GM19468 (cell line): ENCODE measurements at regions not wholly inside any gene's neighbourhood (a gene's known extent, or its start where the extent isn't known, plus 50 kb on each side); places are given as distances from the start of the nearest gene placed in this dataset.
"Not testable (repeated sequence)": the region's sequence is repeated elsewhere in the genome, so short reads cannot be mapped to it uniquely, and the experiment has no call there.

ENCODE experiments used
- ATAC-seq: cut with Tn5 transposase; IDR thresholded peaks from one replicate; pipeline ENCODE4 v1.9.1; 2021; ENCODE audit warnings: mild to moderate bottlenecking, moderate library complexity, moderate number of reproducible peaks; ENCODE audit not compliant: unreplicated experiment; ENCODE audit errors: extremely low read depth

DNA sequence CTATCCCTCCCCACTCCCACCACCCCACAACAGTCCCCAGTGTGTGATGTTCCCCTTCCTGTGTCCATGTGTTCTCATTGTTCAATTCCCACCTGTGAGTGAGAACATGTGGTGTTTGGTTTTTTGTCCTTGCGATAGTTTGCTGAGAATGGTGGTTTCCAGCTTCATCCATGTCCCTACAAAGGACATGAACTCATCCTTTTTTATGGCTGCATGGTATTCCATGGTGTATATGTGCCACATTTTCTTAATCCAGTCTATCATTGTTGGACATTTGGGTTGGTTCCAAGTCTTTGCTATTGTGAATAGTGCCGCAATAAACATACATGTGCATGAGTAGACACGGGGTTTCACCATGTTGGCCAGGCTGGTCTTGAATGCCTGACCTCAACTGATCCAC is 109.8 kb downstream of the USP22 start:
- not testable (repeated sequence) for ATAC-seq

DNA sequence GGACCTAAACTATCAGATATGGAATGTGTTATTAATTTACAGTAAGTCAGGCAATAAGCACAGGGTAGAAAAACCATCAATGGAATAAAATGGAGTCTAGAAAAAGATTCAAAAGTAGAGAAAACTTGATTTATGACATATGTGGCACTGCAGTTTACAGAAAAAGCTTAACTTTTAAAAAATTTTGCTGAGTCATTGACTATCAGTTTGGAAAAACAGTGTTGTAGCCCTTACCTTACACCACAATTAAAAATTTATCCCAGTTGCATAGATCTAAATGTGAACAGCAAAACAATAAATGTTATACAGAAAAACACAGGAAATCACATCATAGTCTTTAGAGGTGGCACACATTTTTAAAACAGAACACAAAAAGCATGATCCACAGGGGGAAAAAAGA is 108.5 kb downstream of the USP22 start:
- ATAC-seq: no peak

DNA sequence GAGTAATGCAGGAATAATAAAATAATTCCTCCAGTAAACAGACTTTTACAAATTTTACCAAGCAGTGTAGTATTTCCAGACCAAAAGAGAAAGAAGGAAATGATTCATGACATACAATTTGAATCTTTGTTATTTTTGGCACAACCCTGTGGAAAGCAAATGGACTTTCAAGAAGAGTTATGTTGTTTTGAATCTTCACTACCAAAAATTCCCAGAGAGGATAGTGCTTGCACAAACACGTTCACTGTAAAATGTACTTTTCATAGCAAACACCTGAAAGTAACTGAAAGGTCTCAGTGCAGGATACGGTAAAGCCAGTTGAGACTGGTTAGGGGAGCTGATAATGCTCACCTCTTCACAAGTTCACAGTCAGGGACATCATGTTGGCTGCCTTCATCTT is 107.1 kb downstream of the USP22 start:
- ATAC-seq: no peak

DNA sequence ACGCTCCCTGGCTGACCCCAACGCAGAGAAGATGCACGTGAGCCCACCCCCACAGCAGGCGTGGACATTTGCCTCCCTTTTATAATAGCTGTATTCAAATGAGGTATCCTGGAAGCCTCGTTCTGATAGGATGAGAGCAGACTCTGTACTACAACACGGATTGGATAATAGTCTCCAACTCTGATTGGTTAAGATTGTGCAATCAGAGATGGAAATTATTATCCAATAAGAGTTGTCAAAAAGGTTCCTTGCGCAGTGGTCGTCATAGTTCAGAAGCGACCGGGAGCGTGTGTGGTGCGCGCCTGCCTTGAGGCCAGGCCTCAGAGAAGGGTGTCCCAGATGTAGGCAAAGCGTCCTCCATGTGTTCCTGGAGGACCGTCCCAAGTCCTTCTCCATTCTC is 104.6 kb downstream of the USP22 start:
- ATAC-seq: no peak

DNA sequence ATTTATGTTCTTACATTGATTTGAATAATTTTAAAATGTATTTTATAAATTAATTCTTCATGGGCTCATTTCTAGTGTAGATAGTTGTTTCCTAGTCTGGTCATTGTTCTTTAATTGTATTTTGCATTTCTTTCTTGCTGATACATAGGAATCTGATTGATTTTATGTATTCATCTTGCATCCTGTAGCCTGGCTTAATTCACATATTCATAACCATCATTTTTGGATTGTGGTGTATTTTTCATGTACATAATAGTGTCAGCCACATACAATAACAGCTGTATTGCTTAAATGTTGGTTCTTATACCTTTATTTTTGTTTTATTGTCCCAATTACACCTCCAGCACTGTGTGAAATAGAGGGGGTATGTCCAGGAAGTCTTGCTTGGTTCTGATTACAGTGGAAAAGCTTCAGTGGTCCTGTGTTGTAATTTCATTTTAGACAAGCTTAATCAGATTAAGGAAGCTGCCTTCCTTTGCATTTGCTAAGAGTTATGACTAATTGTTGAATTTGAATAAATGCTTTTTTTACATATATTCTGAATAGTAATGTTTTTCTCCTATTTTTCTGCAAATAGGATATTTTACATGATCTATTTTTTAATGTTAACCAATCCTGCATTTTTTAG is 103.7 kb downstream of the USP22 start:
- no peak for ATAC-seq

DNA sequence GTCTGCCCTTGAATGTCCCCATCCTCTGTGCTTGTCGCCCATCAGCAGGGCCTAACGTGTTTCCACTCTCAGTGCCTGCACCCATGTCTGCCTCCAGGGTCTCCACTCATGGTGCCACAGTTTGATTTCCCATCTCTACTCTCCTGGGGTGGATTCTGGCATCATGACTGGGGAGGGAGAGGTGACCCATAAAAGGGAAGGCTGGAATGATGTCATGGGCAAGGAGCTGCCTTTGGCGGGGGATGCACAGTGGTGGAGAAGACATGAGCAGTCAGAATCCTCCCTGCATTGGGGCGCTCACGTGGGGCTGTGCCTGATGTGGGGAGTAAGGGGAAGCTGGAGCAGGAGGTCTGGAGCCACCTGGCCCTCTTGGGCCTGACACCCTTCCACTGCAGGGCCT is 100.9 kb downstream of the USP22 start:
- no peak for ATAC-seq

DNA sequence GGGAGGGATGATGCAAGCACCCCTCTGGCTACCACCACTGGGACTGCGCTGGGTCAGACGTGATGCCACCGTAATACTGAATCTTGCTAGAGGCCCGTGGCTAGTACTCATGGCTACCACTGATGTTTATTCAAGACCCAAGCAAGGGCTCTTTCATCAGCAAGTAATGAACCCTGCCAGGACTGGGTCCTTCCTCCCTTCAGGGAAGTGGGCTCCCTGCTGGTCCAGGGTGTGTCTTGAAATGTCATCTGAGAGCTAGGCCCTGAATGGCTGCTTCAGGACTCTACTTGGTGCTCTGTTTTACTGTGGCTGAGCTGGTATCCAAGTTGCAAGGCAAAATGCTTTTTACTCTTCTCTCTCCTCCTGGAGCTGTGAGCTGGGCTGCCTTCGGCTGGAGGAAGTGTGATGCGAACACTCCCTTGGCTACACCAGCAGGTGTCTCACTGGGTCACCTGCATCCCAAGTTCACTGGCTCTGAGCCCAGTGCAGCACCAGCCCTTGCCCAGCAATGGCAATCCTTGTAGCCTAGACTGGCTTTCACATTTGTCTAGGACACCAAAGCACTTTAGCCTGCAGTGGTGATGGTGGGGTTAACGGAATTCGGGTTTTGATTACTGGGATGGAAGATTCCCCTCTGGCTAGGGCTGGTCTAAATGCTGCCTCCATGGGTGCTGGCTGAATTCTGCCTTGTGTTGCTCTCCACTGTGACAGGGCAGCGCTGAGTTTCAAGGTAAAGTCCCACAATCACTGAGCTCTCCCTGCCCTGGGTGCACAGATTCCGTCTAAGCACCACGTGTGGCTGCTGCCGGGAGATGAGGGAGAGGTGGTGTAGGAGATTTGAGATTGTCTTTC is 98.6 kb downstream of the USP22 start:
- ATAC-seq: no peak

DNA sequence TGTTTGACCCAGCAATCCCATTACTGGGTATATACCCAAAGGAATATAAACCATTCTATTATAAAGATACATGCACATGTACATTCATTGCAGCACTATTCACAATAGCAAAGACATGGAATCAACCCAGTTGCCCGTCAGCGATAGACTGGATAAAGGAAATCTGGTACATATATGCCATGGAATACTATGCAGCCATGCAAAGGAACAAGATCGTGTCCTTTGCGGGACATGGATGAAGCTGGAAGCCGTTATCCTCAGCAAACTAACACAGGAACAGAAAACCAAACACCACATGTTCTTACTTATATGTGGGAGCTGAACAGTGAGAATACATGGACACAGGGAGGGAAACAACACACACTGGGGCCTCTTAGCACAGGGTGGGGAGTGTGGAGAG is 95.1 kb downstream of the USP22 start:
- not testable (repeated sequence) for ATAC-seq

DNA sequence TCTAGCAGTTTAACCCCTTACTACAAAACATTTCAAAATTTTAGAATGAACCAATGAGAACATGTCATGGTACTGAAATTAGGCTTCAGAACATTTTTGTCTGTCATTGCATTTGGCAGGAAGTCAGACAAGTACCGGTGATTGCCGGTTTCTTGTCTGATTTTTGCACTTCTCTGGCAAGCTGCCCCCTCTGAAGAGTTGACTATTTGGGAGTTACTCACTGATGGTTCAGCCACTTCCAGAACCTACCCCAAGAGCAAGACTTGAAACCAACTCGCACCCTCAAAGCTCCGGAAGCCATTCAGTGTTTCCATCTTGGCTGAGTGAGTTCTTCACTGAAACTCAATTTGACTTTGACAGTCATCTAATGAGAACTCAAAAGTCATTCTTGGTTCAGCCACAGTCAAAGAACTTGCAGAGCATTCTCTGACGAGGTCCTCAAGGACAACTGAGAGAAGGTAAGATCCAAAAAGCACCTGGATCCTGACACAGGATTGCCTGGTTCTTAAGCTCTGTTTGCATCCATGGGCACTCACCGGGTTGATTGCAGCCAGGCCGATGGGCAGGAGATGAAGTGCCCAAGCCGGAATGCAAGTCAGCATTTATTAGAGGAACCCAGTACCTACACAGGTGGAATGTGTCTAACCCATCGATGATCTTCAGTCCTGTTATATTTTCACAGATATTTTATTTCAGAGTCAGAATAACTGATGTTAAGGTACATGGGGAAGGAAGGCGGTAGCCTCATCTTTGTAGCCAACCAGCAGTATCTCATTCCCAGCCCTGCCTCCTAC is 93.6 kb downstream of the USP22 start:
- no peak for ATAC-seq
